GM18951 (cell line): ENCODE measurements at regions not wholly inside any gene's neighbourhood (a gene's known extent, or its start where the extent isn't known, plus 50 kb on each side); places are given as distances from the start of the nearest gene placed in this dataset.

Experiments used
- POLR2A ChIP-seq: IDR thresholded peaks from 4 replicates; pipeline ENCODE4 v1.6.1; 2011; ENCODE audit warnings: mild to moderate bottlenecking; ENCODE audit not compliant: insufficient read length, insufficient read depth; ENCODE audit errors: extremely low read depth
- in situ Hi-C: fragments of 300-500 bp; cut with MboI; formaldehyde crosslinking; loops from one replicate; pipeline ENCODE4 v1.12.0; 2022; ENCODE audit warnings: low sequenced_read_pairs, mixed read lengths, inconsistent platforms; ENCODE audit not compliant: unreplicated experiment

DNA sequence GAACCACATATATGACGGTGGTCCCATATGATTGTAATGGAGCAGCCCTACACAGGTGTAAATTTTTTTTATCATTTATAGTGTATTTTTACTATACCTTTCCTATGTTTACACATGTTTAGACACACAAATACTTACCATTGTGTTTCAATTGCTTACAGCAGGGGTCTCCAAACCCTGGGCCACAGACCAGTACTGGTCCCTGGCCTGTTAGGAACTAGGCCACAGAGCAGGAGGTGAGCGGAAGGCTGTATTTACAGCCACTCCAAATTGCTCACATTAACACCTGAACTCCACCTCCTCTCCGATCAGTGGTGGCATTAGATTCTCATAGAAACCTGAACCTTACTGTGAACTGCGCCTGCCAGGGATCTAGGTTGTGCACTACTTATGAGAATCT lies 201.8 kb upstream of the NDST4 start:
- TF ChIP-seq POLR2A = no peak
- in situ Hi-C loops = no loop called here

DNA sequence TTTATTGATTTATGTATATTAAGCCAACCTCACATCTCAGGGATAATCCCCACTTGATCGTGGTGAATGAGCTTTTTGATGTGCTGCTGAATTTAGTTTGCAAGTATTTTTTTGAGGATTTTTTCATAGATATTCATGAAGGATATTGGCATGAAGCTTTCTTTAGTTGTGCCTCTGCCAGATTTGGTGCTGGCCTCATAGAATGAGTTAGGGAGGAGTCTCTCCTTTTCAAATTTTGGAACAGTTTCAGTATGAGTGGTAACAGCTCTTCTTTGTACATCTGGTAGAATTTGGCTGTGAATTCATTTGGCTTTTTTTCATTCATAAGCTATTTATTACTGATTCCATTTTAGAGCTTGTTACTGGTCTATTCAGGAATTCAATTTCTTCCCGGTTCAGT lies 197.2 kb upstream of the NDST4 start:
- in situ Hi-C loops = no loop called here
- no peak for TF ChIP-seq POLR2A

GRCh38 chr4:115294717-115295116 lies 181.3 kb upstream of the NDST4 start:
- no peak for TF ChIP-seq POLR2A
- in situ Hi-C loops = no loop called here

DNA sequence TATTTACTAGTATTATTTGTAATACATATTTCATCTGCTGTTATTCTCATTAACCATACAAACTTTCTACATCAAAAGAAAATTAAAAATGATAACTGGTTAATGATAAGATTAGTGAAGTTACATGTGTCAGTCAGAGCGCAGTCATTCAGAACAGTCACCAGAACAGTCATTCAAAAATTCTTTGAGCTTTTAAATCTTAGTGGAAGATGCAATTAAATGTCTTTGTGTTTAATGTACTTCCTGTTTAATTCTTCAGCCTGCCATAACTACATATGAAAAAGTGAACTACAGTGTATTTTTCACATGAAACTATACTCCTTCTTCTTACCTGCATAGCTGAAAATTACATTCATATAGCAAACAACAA lies 179.7 kb upstream of the NDST4 start:
- no peak for TF ChIP-seq POLR2A
- in situ Hi-C loops = no loop called here

DNA sequence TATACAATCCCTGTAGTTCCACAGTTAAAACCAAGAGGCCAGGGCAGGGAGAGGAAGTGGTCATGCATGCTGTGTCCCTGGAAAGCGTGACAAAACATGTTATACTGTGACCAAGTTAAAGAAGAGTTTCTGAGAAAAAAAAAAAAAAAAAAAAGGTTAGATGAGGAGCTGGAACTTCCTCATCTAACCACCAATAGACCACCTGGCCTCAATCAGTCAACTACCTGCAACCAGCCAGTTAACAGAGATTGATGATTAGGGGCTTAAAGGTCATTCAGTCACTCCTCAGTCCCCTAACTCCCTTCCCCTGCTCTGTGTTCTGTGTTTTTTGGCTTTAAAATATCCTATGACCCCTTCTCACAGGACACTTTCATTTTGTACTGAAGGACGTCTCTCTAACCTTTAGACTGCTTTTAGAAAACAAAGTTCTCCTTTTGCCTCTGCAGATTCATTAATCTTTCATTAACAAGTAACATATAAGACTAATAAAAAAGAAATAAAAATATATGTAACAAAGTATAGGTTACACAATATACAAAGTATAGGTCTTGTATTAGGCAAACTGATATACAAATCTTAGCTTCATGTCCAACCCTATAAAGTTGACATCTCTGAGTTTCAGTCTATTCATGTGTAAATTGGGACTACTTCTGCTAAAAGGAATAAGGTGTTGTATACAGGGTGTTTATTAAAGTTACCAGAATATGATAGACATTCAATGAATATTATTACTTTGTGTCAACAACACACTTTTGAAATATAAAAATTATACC lies 179.1 kb upstream of the NDST4 start:
- no peak for TF ChIP-seq POLR2A
- in situ Hi-C loops = no loop called here

DNA sequence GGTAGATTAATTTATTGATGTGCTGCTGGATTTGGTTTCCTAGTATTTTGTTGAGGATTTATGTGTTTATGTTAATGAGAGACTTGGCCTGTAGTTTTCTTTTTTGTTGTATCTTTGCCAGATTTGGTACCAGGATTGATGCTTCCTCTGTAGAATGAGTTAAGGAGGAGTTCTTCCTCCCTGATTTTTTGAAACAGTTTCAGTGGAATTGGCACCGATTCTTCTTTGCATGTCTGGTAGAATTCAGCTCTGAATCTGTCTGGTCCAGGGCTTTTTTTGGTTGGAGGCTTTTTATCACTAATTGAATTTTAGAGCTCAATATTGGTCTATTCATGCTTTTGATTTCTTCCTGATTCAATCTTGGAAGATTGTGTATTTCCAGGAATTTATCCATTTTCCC lies 174.0 kb upstream of the NDST4 start:
- TF ChIP-seq POLR2A = no peak
- in situ Hi-C loops = no loop called here

DNA sequence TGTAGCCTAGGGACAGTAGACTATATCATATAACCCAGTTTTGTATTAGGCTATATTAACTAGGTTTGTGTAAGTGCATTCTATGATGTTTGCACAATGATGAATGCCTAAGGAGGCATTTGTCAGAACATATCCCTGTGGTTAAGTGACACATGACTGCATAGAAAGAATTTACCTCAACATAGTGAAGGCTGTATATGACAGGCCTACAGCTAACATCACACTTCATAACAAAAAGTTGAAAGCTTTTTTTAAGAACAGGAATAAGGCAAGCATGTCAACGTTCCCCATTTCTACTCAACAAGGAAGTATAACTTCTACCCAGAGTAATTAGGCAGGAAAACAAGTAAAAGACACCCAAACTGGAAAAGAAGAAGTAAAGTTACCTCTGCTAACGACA lies 165.9 kb upstream of the NDST4 start:
- no peak for TF ChIP-seq POLR2A
- in situ Hi-C loops = no loop called here

DNA sequence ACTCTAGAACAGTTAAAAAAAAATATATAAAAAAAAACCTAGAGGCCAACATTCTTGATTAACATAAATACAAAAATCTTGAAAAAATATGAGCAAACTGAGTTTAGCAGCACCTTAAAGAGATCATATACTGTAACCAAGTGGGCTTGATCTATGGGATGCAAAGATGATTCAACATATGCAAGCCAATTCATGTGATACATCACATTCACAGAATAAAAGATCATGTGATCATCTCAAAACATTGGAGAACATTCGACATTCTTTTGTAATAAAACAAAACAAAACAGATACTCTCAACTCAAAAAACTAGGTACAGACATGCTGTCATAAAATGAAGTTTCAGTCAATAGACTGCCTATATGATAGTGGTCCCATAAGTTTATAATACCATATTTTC lies 165.4 kb upstream of the NDST4 start:
- in situ Hi-C loops = no loop called here
- TF ChIP-seq POLR2A = no peak

- no peak for TF ChIP-seq POLR2A
- in situ Hi-C loops = no loop called here
Measured at GRCh38 chr4:115275615-115276014, 162.2 kb upstream of the NDST4 start.

DNA sequence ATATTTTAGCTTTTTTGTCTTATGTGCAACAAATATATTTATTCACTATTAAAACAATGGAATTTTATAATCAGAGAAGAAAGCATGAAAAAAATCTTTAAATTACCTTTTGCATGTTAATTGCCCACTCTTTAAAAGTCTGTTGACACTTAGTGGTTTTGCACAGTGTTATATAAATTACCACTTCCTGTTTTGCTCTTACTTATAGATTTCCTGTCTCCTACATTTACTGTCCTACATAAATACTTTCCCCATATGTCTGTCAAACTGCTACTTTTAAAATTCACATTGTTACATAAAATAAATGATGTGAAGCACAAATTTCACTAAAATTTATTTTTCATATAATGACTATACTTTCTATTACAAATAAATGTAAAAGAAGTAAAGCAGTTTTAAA lies 161.1 kb upstream of the NDST4 start:
- no peak for TF ChIP-seq POLR2A
- in situ Hi-C loops = no loop called here

GRCh38 chr4:115272594-115272993 lies 159.2 kb upstream of the NDST4 start:
- in situ Hi-C loops = no loop called here
- no peak for TF ChIP-seq POLR2A

- in situ Hi-C loops = no loop called here
Measured at GRCh38 chr4:115272185-115272584, 158.8 kb upstream of the NDST4 start.

DNA sequence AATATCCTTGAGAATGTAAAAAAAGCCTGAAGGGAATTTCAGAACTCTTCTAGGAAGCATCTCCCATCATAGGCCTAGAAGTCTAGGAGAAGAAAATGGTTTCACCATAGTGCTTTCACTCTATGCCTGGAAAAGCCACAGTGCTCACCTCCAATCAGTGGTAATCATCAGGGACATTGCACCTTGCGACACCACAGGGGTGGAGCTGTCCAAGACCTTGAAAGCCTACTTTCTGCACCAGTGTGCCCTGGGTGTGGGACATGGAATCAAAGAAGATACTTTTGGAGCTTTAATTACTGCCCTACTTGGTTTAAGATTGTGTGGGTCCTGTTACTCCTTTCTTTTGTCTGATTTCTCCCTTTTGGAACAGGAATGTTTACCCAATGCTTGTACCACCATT lies 146.8 kb upstream of the NDST4 start:
- in situ Hi-C loops = no loop called here
- TF ChIP-seq POLR2A = no peak

More at GRCh38 chr4:115272185-115272584, 158.8 kb upstream of the NDST4 start:
- TF ChIP-seq POLR2A = no peak

- in situ Hi-C loops = no loop called here
- no peak for TF ChIP-seq POLR2A
Measured at GRCh38 chr4:115259642-115260041, 146.2 kb upstream of the NDST4 start.
